RWPE1 (cell line): ENCODE measurements at regions not wholly inside any gene's neighbourhood (a gene's known extent, or its start where the extent isn't known, plus 50 kb on each side); places are given as distances from the start of the nearest gene placed in this dataset.
"Not testable (repeated sequence)": the region's sequence is repeated elsewhere in the genome, so short reads cannot be mapped to it uniquely, and the experiment has no call there.

Experiments used
- CTCF ChIA-PET: fragments of 350-600 bp; sonication (Branson Sonifier 250); formaldehyde crosslinking; extraction: SDS; loops from one replicate; lab custom pipeline; 2021; lab: Yijun Ruan, JAX
- POLR2A ChIA-PET: fragments of 400-600 bp; formaldehyde crosslinking; extraction: SDS; loops from one replicate; lab custom pipeline; 2020; ENCODE audit warnings: antibody characterized with exemption; ENCODE audit not compliant: low non-redundant PET; lab: Yijun Ruan, JAX
- DNase-seq: peaks from one replicate; pipeline ENCODE4 v3.0.0; 2012; ENCODE audit warnings: low spot score
- H3K27ac ChIP-seq: fragments of 450-650 bp; 2 replicates; pipeline ENCODE4 v1.5.1; 2017
- CTCF ChIP-seq: fragments of 450-650 bp; conservative IDR thresholded peaks from 2 replicates; pipeline ENCODE4 v1.5.1; 2017; ENCODE audit warnings: low read depth, mild to moderate bottlenecking

- no peak for TF ChIP-seq CTCF
- ChIA-PET POLR2A (no interaction called here), CTCF (no interaction called here)
- no peak for DNase-seq
- no peak overlapping the region for H3K27ac ChIP-seq
These were observed 599.8 kb downstream of the FRK start for GRCh38 chr6:115460913-115461312.

GRCh38 chr6:115456848-115457247 lies 603.8 kb downstream of the FRK start:
- TF ChIP-seq CTCF: no peak
- ChIA-PET POLR2A (no interaction called here), CTCF (no interaction called here)
- H3K27ac ChIP-seq: no peak overlapping the region
- DNase-seq: no peak

- no peak overlapping the region for H3K27ac ChIP-seq
- TF ChIP-seq CTCF: no peak
- ChIA-PET POLR2A (no interaction called here), CTCF (interaction anchor here (0.5 kb wide), 1 partner anchor 19 kb away, joined by 11 read pairs; no protein-coding TSS in a partner anchor)
- no peak for DNase-seq
These were observed 616.7 kb downstream of the FRK start for GRCh38 chr6:115443825-115444478.

GRCh38 chr6:115442323-115442722 lies 618.4 kb downstream of the FRK start:
- ChIA-PET CTCF (interaction anchor here (0.6 to 0.7 kb wide), 2 partner anchors 78 to 153 kb away, joined by 3 read pairs; no protein-coding TSS in a partner anchor), POLR2A (no interaction called here)
- TF ChIP-seq CTCF: no peak
- H3K27ac ChIP-seq: no peak overlapping the region
- DNase-seq: no peak

- ChIA-PET CTCF (no interaction called here), POLR2A (no interaction called here)
- no peak overlapping the region for H3K27ac ChIP-seq
- no peak for DNase-seq
- TF ChIP-seq CTCF: no peak
These were observed 619.0 kb downstream of the FRK start for GRCh38 chr6:115441651-115442050.

- POLR2A ChIA-PET: no interaction called here
- no peak for TF ChIP-seq CTCF
- no peak overlapping the region for H3K27ac ChIP-seq
- DNase-seq: no peak
- CTCF ChIA-PET: no interaction called here
These were observed 645.3 kb downstream of the FRK start for GRCh38 chr6:115415378-115415777.

- H3K27ac ChIP-seq, DNase-seq, POLR2A ChIA-PET, CTCF ChIA-PET: not testable (repeated sequence)
These were observed 645.8 kb downstream of the FRK start for GRCh38 chr6:115414916-115415315.
